ENCODE measurements at regions not wholly inside any gene's neighbourhood (a gene's known extent, or its start where the extent isn't known, plus 50 kb on each side); places are given as distances from the start of the nearest gene placed in this dataset.
A peak's percentile ranks its signal among the peaks of the same experiment; 100 is the strongest.

GRCh38 chr9:108673386-108673785 lies 182.4 kb downstream of the ACTL7B start:
- no peak for TF ChIP-seq CTCF (conservative IDR thresholded peaks at IDR 0.05; ENCODE audit: low read length)
- DNase-seq (ENCODE audit: low read depth): peak; percentile 79
- no peak overlapping the region for H3K4me3 ChIP-seq (ENCODE audit: low read length)

- peak; percentile 9 for DNase-seq (ENCODE audit: low read depth)
- no peak overlapping the region for H3K4me3 ChIP-seq (ENCODE audit: low read length)
- no peak for TF ChIP-seq CTCF (conservative IDR thresholded peaks at IDR 0.05; ENCODE audit: low read length)
Measured at GRCh38 chr9:108672475-108673190, 183.2 kb downstream of the ACTL7B start.

- TF ChIP-seq CTCF (conservative IDR thresholded peaks at IDR 0.05; ENCODE audit: low read length): no peak
- DNase-seq (ENCODE audit: low read depth): peak; percentile 97
- H3K4me3 ChIP-seq (ENCODE audit: low read length): no peak overlapping the region
Measured at GRCh38 chr9:108671794-108672193, 184.0 kb downstream of the ACTL7B start.

GRCh38 chr9:108671176-108671575 lies 184.6 kb downstream of the ACTL7B start:
- no peak overlapping the region for H3K4me3 ChIP-seq (ENCODE audit: low read length)
- TF ChIP-seq CTCF (conservative IDR thresholded peaks at IDR 0.05; ENCODE audit: low read length): peak; percentile 70
- peak; percentile 67 for DNase-seq (ENCODE audit: low read depth)

GRCh38 chr9:108668938-108669335 lies 186.8 kb downstream of the ACTL7B start:
- no peak for TF ChIP-seq CTCF (conservative IDR thresholded peaks at IDR 0.05; ENCODE audit: low read length)
- no peak for DNase-seq (ENCODE audit: low read depth)
- H3K4me3 ChIP-seq (ENCODE audit: low read length): no peak overlapping the region

- no peak for TF ChIP-seq CTCF (conservative IDR thresholded peaks at IDR 0.05; ENCODE audit: low read length)
- DNase-seq (ENCODE audit: low read depth): no peak
- H3K4me3 ChIP-seq (ENCODE audit: low read length): no peak overlapping the region
Measured at GRCh38 chr9:108668191-108668937, 187.4 kb downstream of the ACTL7B start.

Measured in AG10803 (cell line).